DOHH2 (cell line): ENCODE measurements at regions not wholly inside any gene's neighbourhood (a gene's known extent, or its start where the extent isn't known, plus 50 kb on each side); places are given as distances from the start of the nearest gene placed in this dataset.

Experiments
- H3F3A ChIP-seq: fragments of 200-600 bp; sonication (generic), shearing (Covaris generic); 2 replicates; pipeline ENCODE4 v1.6.0; 2016; ENCODE audit warnings: antibody characterized with exemption, mild to moderate bottlenecking; ENCODE audit not compliant: control insufficient read depth, insufficient read depth
- H3K27ac ChIP-seq: fragments of 200-600 bp; sonication (generic); 2 replicates; pipeline ENCODE4 v1.5.1; 2014; ENCODE audit warnings: low read depth, mild to moderate bottlenecking, low read length, moderate library complexity
- H3K27me3 ChIP-seq: fragments of 200-600 bp; sonication (generic); 2 replicates; pipeline ENCODE4 v1.6.1; 2014; ENCODE audit warnings: mild to moderate bottlenecking, low read length, mixed read lengths; ENCODE audit not compliant: control insufficient read depth
- H3K36me3 ChIP-seq: fragments of 200-600 bp; sonication (generic); 2 replicates; pipeline ENCODE4 v1.6.1; 2014; ENCODE audit warnings: mild to moderate bottlenecking, low read length, moderate library complexity, mixed read lengths; ENCODE audit not compliant: control insufficient read depth
- H3K4me1 ChIP-seq: fragments of 200-600 bp; sonication (generic); 2 replicates; pipeline ENCODE4 v1.6.1; 2014; ENCODE audit warnings: mild to moderate bottlenecking, low read length, mixed read lengths; ENCODE audit not compliant: control insufficient read depth
- H3K4me2 ChIP-seq: fragments of 200-600 bp; sonication (generic); 2 replicates; pipeline ENCODE4 v1.6.0; 2014; ENCODE audit warnings: mild to moderate bottlenecking, low read length, moderate library complexity
- H3K4me3 ChIP-seq: fragments of 200-600 bp; sonication (generic); 2 replicates; pipeline ENCODE4 v1.5.1; 2014; ENCODE audit warnings: mild to moderate bottlenecking, low read length, mixed read lengths
- H3K79me2 ChIP-seq: fragments of 200-600 bp; sonication (generic); 2 replicates; pipeline ENCODE4 v1.6.1; 2014; ENCODE audit warnings: mild to moderate bottlenecking, low read length, mixed read lengths; ENCODE audit not compliant: control insufficient read depth
- H3K9me2 ChIP-seq: fragments of 200-600 bp; sonication (generic); replicated peaks from 2 replicates; pipeline ENCODE4 v1.6.1; 2014; ENCODE audit warnings: mild to moderate bottlenecking, low read length, mixed read lengths; ENCODE audit not compliant: control insufficient read depth
- H3K9me3 ChIP-seq: fragments of 200-600 bp; sonication (generic); 2 replicates; pipeline ENCODE4 v1.6.1; 2014; ENCODE audit warnings: antibody characterized with exemption, low read length, mixed read lengths; ENCODE audit not compliant: control insufficient read depth, insufficient read depth
- H4K20me1 ChIP-seq: fragments of 200-600 bp; sonication (generic); 2 replicates; pipeline ENCODE4 v1.6.0; 2014; ENCODE audit warnings: low read depth, mild to moderate bottlenecking, antibody characterized with exemption, low read length, moderate library complexity; ENCODE audit not compliant: control insufficient read depth, insufficient read depth
- EZH2phosphoT487 ChIP-seq: fragments of 200-600 bp; sonication (generic); IDR thresholded peaks from 2 replicates; pipeline ENCODE4 v1.6.1; 2017; ENCODE audit warnings: borderline replicate concordance, mild to moderate bottlenecking, antibody characterized with exemption, low read length, moderate library complexity, mixed read lengths
- TF ChIP-seq, protein P1 (sequence below): fragments of 200-600 bp; sonication (generic); IDR thresholded peaks from one replicate; pipeline ENCODE4 v1.5.1; 2014; ENCODE audit warnings: antibody characterized with exemption, mild to moderate bottlenecking, low read depth, low read length; ENCODE audit not compliant: poor library complexity, severe bottlenecking

DNA sequence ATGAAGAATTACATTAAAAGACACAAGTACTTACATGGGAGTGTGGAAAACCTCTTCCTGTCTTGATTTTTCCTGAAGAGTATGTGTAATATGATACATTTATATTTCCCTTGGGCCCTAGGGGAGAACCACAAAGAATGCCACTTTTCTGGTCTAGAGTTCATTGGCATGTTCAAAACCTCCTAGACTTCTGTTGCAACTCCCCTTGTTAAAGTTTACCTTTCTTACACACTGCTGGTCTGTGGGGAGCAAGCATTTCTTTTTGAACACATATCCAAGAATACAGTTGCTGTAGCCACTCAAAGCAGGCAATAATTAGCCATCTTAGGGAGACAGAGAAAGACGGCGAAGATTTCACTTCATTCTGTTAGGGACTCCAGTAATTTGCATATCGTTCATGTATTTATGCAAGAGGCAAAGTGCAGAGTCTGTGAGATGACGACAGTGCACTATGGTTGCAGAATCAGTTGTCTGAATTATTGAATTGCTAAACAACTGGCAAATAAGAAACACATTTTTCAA, 103.5 kb downstream of the NOL4 start:
- no peaks in the 10 kb centered on the region for H3K79me2 ChIP-seq
- no peaks in the 10 kb centered on the region for H3F3A ChIP-seq
- H3K4me3 ChIP-seq: no peak overlapping the region
- H3K9me3 ChIP-seq: no peaks in the 10 kb centered on the region
- H4K20me1 ChIP-seq: no peaks in the 10 kb centered on the region
- H3K27ac ChIP-seq: no peak overlapping the region
- no peaks in the 10 kb centered on the region for H3K9me2 ChIP-seq
- no peaks in the 10 kb centered on the region for H3K27me3 ChIP-seq
- no peaks in the 10 kb centered on the region for H3K4me1 ChIP-seq
- no peak for TF ChIP-seq EZH2phosphoT487
- TF ChIP-seq, protein P1, sequence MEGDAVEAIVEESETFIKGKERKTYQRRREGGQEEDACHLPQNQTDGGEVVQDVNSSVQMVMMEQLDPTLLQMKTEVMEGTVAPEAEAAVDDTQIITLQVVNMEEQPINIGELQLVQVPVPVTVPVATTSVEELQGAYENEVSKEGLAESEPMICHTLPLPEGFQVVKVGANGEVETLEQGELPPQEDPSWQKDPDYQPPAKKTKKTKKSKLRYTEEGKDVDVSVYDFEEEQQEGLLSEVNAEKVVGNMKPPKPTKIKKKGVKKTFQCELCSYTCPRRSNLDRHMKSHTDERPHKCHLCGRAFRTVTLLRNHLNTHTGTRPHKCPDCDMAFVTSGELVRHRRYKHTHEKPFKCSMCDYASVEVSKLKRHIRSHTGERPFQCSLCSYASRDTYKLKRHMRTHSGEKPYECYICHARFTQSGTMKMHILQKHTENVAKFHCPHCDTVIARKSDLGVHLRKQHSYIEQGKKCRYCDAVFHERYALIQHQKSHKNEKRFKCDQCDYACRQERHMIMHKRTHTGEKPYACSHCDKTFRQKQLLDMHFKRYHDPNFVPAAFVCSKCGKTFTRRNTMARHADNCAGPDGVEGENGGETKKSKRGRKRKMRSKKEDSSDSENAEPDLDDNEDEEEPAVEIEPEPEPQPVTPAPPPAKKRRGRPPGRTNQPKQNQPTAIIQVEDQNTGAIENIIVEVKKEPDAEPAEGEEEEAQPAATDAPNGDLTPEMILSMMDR: no peak
- H3K36me3 ChIP-seq: no peaks in the 10 kb centered on the region
- H3K4me2 ChIP-seq: no peak overlapping the region

DNA sequence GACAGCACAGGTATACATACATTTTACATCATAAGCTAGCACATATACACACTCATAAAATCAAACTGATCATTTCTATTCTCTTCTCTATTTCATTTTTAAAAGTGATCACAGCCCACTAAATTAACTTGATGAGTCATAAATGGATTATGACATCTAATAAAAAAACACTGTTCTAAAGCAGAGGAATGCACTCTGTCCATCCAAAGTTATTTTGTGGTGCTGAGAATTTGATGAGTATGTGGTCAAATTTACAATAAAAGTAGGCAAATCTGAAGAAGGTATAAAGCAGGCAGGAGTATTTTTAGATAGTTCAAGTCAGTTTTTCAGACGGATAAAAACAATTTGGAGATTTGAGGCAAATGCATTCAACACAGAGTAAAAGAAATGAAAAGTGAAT, 104.4 kb downstream of the NOL4 start:
- Histone ChIP-seq H4K20me1 (no peaks in the 10 kb centered on the region), H3K27me3 (no peaks in the 10 kb centered on the region), H3K9me3 (no peaks in the 10 kb centered on the region), H3K9me2 (no peaks in the 10 kb centered on the region), H3K36me3 (no peaks in the 10 kb centered on the region), H3K27ac (no peak overlapping the region), H3K4me1 (no peaks in the 10 kb centered on the region), H3F3A (no peaks in the 10 kb centered on the region), H3K4me2 (no peak overlapping the region), H3K79me2 (no peaks in the 10 kb centered on the region), H3K4me3 (no peak overlapping the region)
- TF ChIP-seq EZH2phosphoT487: no peak
- TF ChIP-seq, protein P1: no peak

DNA sequence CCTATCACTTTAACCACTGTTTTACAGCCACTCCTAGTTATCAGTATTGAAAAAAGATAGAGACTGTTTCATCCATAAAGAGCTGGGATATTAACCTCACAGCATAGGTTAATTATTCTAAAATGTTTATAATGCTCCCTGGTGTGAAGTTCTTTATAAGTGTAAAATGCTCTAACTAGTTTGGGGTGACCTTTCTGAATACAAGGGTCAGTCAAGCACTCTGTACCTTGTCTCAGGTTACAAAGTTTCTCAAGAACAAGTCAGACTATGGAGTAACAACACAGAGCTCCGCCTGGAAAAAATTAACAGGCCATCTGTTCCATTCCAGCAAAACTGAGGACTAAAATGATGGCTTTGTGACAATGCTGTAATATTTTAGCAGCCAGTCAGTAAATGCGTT, 107.4 kb downstream of the NOL4 start:
- Histone ChIP-seq H3K9me3 (no peaks in the 10 kb centered on the region), H4K20me1 (no peaks in the 10 kb centered on the region), H3K27ac (no peak overlapping the region), H3K27me3 (no peaks in the 10 kb centered on the region), H3K4me3 (no peak overlapping the region), H3F3A (no peaks in the 10 kb centered on the region), H3K79me2 (no peaks in the 10 kb centered on the region), H3K4me2 (no peak overlapping the region), H3K9me2 (no peaks in the 10 kb centered on the region), H3K4me1 (no peaks in the 10 kb centered on the region), H3K36me3 (no peaks in the 10 kb centered on the region)
- TF ChIP-seq, protein P1: no peak
- no peak for TF ChIP-seq EZH2phosphoT487
